ENCODE measurements at regions not wholly inside any gene's neighbourhood (a gene's known extent, or its start where the extent isn't known, plus 50 kb on each side); places are given as distances from the start of the nearest gene placed in this dataset.

GRCh38 chr12:75846102-75846501 is 185.5 kb downstream of the PHLDA1 start:
- Histone ChIP-seq H3K9me3 (no peaks in the 10 kb centered on the region), H3K4me1 (no peaks in the 10 kb centered on the region), H3K4me3 (no peak overlapping the region), H3K36me3 (no peaks in the 10 kb centered on the region), H3K27ac (no peak overlapping the region), H3K27me3 (no peaks in the 10 kb centered on the region)
- DNase-seq (ENCODE audit: low spot score in 2 of 2): no peak
- TF ChIP-seq CTCF (IDR thresholded peaks at IDR 0.05): no peak
- TF ChIP-seq POLR2A (IDR thresholded peaks at IDR 0.05): no peak
- TF ChIP-seq POLR2AphosphoS5 (IDR thresholded peaks at IDR 0.05): no peak
- intact Hi-C loops (cut with DNase I; ENCODE audit: low total_unique reads): no loop called here

DNA sequence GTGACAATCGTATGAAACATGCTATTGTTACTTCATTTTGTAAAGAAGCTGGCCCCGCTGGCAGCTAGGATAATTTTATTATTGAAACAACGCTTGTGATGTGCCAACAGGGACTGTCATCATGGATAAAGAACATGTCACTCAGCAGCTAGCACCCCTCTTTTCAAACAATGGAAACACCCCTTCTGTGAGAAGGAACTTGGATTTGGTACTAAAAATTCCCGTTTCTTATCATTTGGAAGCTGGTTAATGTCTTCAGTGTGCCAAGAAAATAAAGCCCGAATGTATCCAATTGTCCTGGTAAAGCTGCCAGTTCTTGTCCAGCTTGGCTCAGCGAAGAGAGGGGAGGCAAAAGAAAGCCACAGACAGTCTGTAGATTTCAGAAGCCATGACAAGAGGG is 186.6 kb downstream of the PHLDA1 start:
- TF ChIP-seq CTCF (IDR thresholded peaks at IDR 0.05) (no peak), POLR2AphosphoS5 (IDR thresholded peaks at IDR 0.05) (no peak), POLR2A (IDR thresholded peaks at IDR 0.05) (no peak)
- Histone ChIP-seq H3K4me1 (no peaks in the 10 kb centered on the region), H3K4me3 (no peak overlapping the region), H3K9me3 (no peaks in the 10 kb centered on the region), H3K36me3 (no peaks in the 10 kb centered on the region), H3K27me3 (no peaks in the 10 kb centered on the region), H3K27ac (no peak overlapping the region)
- no peak for DNase-seq (ENCODE audit: low spot score in 2 of 2)
- intact Hi-C loops (cut with DNase I; ENCODE audit: low total_unique reads): no loop called here

DNA sequence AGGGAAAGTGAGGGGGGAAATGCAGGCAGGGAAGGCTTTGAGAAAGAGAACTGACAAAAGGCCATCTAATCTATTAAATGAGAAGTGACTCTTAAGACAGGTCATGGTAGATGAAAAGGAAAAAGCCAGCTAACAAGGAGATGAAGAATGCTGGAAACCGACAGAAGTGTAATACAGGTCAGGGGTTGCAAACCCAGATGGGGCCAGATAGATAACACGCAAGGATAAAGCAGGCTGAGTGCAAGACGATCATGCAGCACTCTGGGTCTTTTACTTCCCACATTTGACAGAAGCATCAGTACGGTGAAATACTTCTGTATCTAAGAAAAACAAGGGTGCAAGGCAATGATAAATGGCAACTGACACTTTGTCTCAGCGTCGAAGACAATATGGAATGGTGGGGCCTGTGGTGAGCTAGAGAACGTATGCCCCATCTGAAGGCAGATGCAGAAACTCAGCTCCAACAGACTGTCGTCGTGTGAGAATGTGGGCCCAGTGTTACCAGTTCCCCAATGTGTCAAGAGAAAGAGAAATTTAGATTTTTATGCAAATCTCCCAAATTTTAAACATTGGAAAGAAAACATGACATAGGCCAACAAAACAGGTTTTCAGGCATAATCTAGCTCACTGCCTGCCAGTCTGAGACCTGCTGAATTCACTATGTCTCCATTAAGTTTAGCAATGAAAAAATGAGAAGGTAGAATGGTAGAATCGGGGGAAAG is 187.4 kb downstream of the PHLDA1 start:
- no peak for TF ChIP-seq CTCF (IDR thresholded peaks at IDR 0.05)
- no peak for TF ChIP-seq POLR2A (IDR thresholded peaks at IDR 0.05)
- TF ChIP-seq POLR2AphosphoS5 (IDR thresholded peaks at IDR 0.05): no peak
- intact Hi-C loops (cut with DNase I; ENCODE audit: low total_unique reads): no loop called here
- Histone ChIP-seq H3K9me3 (no peaks in the 10 kb centered on the region), H3K36me3 (no peaks in the 10 kb centered on the region), H3K4me3 (no peak overlapping the region), H3K27ac (no peak overlapping the region), H3K27me3 (no peaks in the 10 kb centered on the region), H3K4me1 (no peaks in the 10 kb centered on the region)
- no peak for DNase-seq (ENCODE audit: low spot score in 2 of 2)

GRCh38 chr12:75842090-75842489 is 189.5 kb downstream of the PHLDA1 start:
- no peak for DNase-seq (ENCODE audit: low spot score in 2 of 2)
- no peak overlapping the region for H3K27ac ChIP-seq
- no peaks in the 10 kb centered on the region for H3K36me3 ChIP-seq
- H3K27me3 ChIP-seq: no peaks in the 10 kb centered on the region
- H3K4me1 ChIP-seq: no peaks in the 10 kb centered on the region
- no peak overlapping the region for H3K4me3 ChIP-seq
- TF ChIP-seq CTCF (IDR thresholded peaks at IDR 0.05) (no peak), POLR2AphosphoS5 (IDR thresholded peaks at IDR 0.05) (no peak), POLR2A (IDR thresholded peaks at IDR 0.05) (no peak)
- no peaks in the 10 kb centered on the region for H3K9me3 ChIP-seq
- intact Hi-C loops (cut with DNase I; ENCODE audit: low total_unique reads): no loop called here

- intact Hi-C loops (cut with DNase I; ENCODE audit: low total_unique reads): no loop called here
- no peaks in the 10 kb centered on the region for H3K27me3 ChIP-seq
- no peaks in the 10 kb centered on the region for H3K9me3 ChIP-seq
- no peak for TF ChIP-seq CTCF (IDR thresholded peaks at IDR 0.05)
- no peak for TF ChIP-seq POLR2AphosphoS5 (IDR thresholded peaks at IDR 0.05)
- no peak for TF ChIP-seq POLR2A (IDR thresholded peaks at IDR 0.05)
- no peaks in the 10 kb centered on the region for H3K4me1 ChIP-seq
- no peak for DNase-seq (ENCODE audit: low spot score in 2 of 2)
- no peaks in the 10 kb centered on the region for H3K36me3 ChIP-seq
- no peak overlapping the region for H3K4me3 ChIP-seq
- H3K27ac ChIP-seq: no peak overlapping the region
Observed at GRCh38 chr12:75840994-75841355, 190.6 kb downstream of the PHLDA1 start.

All from breast epithelium (tissue), 4 donors.